ENCODE measurements at regions not wholly inside any gene's neighbourhood (a gene's known extent, or its start where the extent isn't known, plus 50 kb on each side); places are given as distances from the start of the nearest gene placed in this dataset.

DNA sequence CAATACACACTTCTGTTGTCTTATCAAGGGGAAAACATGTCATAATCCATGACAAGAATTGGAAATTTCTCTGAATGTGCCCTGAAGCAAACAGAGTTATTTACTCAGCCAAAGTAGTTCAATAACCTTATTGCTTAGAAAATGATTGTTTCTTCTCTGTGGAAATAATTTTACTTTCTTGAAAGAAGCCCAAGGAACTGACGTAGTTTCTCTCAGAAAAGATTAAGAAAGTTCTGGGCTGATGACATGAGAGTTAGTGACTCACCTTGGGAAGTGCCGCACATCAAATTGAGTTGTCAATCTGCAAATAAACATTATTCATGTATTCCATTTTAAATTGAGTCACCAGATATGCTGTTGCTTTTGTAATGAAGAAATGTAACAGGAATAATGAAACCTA, 418.6 kb upstream of the LRRC4C start:
- Histone ChIP-seq H3K27me3 (no peaks in the 10 kb centered on the region), H3K27ac (no peak overlapping the region), H3K4me3 (no peak overlapping the region), H3K36me3 (no peaks in the 10 kb centered on the region), H3K4me1 (no peaks in the 10 kb centered on the region), H3K9me3 (no peaks in the 10 kb centered on the region)
- TF ChIP-seq POLR2A (IDR thresholded peaks at IDR 0.05) (no peak), EP300 (IDR thresholded peaks at IDR 0.05) (no peak)
- no peak for DNase-seq (ENCODE audit: low spot score in 2 of 2)
- WGBS, result 37% methylated on average over 2 of the region's 2 CpGs

GRCh38 chr11:41879214-41879613, 419.8 kb upstream of the LRRC4C start:
- Histone ChIP-seq H3K9me3 (no peaks in the 10 kb centered on the region), H3K4me1 (no peaks in the 10 kb centered on the region), H3K27ac (no peak overlapping the region), H3K36me3 (no peaks in the 10 kb centered on the region), H3K4me3 (no peak overlapping the region), H3K27me3 (no peaks in the 10 kb centered on the region)
- DNase-seq (ENCODE audit: low spot score in 2 of 2), result no peak
- TF ChIP-seq, protein P1, sequence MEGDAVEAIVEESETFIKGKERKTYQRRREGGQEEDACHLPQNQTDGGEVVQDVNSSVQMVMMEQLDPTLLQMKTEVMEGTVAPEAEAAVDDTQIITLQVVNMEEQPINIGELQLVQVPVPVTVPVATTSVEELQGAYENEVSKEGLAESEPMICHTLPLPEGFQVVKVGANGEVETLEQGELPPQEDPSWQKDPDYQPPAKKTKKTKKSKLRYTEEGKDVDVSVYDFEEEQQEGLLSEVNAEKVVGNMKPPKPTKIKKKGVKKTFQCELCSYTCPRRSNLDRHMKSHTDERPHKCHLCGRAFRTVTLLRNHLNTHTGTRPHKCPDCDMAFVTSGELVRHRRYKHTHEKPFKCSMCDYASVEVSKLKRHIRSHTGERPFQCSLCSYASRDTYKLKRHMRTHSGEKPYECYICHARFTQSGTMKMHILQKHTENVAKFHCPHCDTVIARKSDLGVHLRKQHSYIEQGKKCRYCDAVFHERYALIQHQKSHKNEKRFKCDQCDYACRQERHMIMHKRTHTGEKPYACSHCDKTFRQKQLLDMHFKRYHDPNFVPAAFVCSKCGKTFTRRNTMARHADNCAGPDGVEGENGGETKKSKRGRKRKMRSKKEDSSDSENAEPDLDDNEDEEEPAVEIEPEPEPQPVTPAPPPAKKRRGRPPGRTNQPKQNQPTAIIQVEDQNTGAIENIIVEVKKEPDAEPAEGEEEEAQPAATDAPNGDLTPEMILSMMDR (IDR thresholded peaks at IDR 0.05), result no peak
- no peak for TF ChIP-seq POLR2AphosphoS5 (IDR thresholded peaks at IDR 0.05)
- TF ChIP-seq EP300 (IDR thresholded peaks at IDR 0.05), result no peak
- no peak for TF ChIP-seq POLR2A (IDR thresholded peaks at IDR 0.05)

DNA sequence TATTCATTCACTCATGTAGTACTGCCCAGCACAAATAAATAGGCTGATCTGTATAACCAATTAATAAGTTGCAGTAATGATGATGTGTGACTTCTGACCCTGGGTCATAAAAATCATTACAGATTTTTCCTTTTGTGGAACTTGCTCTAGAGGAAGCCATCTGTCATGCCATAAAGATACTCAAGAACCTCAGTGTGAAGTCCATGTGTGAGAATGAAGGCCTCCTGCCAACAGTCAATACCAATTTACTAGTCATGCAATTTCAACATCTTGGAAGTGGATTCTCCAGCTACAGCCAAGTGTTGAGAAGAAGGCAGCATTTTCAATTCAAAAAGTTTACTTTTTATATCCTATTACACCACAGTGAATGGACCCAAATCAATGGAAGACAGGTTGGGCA, 435.6 kb upstream of the LRRC4C start:
- H3K4me1 ChIP-seq, result no peaks in the 10 kb centered on the region
- DNase-seq (ENCODE audit: low spot score in 2 of 2), result no peak
- no peak overlapping the region for H3K27ac ChIP-seq
- H3K36me3 ChIP-seq, result no peaks in the 10 kb centered on the region
- TF ChIP-seq POLR2AphosphoS5 (IDR thresholded peaks at IDR 0.05) (no peak), POLR2A (IDR thresholded peaks at IDR 0.05) (no peak), EP300 (IDR thresholded peaks at IDR 0.05) (no peak)
- TF ChIP-seq, protein P1 (IDR thresholded peaks at IDR 0.05), result no peak
- H3K27me3 ChIP-seq, result no peaks in the 10 kb centered on the region
- H3K4me3 ChIP-seq, result no peak overlapping the region
- H3K9me3 ChIP-seq, result no peaks in the 10 kb centered on the region

DNA sequence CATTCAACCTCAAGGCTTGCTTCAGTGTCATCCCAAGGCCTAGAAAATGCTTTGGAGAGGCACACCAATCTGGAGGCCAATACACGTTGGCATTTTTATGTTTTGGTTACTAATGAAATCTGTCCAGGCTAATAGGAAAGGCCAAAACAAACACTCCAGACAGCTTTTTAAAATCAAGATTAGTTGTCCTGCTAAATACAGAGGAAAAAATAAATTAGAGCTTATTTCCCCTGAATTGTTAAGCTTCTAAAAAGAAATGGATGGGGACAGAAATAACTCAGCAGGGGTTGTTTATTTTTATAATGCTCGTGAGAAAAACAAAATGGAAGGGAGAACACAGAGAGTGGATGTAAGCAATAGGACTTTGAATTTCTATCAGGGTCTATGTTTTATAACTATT, 438.5 kb upstream of the LRRC4C start:
- Histone ChIP-seq H3K27me3 (no peaks in the 10 kb centered on the region), H3K27ac (no peak overlapping the region), H3K4me1 (no peaks in the 10 kb centered on the region), H3K36me3 (no peaks in the 10 kb centered on the region), H3K4me3 (no peak overlapping the region), H3K9me3 (no peaks in the 10 kb centered on the region)
- WGBS, result 50% methylated on average over 2 of the region's 2 CpGs
- no peak for DNase-seq (ENCODE audit: low spot score in 2 of 2)
- TF ChIP-seq, protein P1 (IDR thresholded peaks at IDR 0.05), result no peak
- TF ChIP-seq POLR2AphosphoS5 (IDR thresholded peaks at IDR 0.05) (no peak), EP300 (IDR thresholded peaks at IDR 0.05) (no peak), POLR2A (IDR thresholded peaks at IDR 0.05) (no peak)

- H3K27me3 ChIP-seq, result no peaks in the 10 kb centered on the region
- H3K4me3 ChIP-seq, result no peak overlapping the region
- DNase-seq (ENCODE audit: low spot score in 2 of 2), result no peak
- TF ChIP-seq, protein P1 (IDR thresholded peaks at IDR 0.05), result no peak
- no peak for TF ChIP-seq EP300 (IDR thresholded peaks at IDR 0.05)
- no peak for TF ChIP-seq POLR2AphosphoS5 (IDR thresholded peaks at IDR 0.05)
- no peak for TF ChIP-seq POLR2A (IDR thresholded peaks at IDR 0.05)
- peaks cover 13% of the 10 kb centered on the region for H3K9me3 ChIP-seq
- 68% methylated on average over 3 of the region's 5 CpGs for WGBS
- no peaks in the 10 kb centered on the region for H3K4me1 ChIP-seq
- H3K27ac ChIP-seq, result no peak overlapping the region
- no peaks in the 10 kb centered on the region for H3K36me3 ChIP-seq
Measured at GRCh38 chr11:41917900-41918299, 458.4 kb upstream of the LRRC4C start.

DNA sequence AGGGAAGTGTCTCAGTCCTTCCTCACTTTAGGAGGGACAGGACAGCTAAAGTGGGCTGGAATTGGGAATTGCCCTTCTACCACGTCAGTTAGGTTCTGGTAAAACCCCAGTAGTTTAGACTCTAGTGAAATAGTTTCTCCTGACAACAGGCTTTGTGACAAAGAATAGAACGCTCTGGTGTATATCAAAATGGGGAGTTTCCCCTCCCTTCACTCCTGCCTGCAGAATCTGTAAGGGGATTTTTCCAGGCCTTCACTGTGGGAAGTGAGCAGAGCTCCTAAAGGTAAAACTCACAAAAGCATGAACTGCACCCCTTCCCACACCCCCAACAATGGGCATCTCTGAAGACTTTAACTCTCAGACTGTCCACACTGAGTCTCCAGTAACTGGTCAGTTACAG, 460.9 kb upstream of the LRRC4C start:
- Histone ChIP-seq H3K9me3 (peaks cover 8% of the 10 kb centered on the region), H3K27me3 (no peaks in the 10 kb centered on the region), H3K4me1 (no peaks in the 10 kb centered on the region), H3K27ac (no peak overlapping the region), H3K36me3 (no peaks in the 10 kb centered on the region), H3K4me3 (no peak overlapping the region)
- TF ChIP-seq EP300 (IDR thresholded peaks at IDR 0.05) (no peak), POLR2AphosphoS5 (IDR thresholded peaks at IDR 0.05) (no peak), POLR2A (IDR thresholded peaks at IDR 0.05) (no peak)
- no peak for DNase-seq (ENCODE audit: low spot score in 2 of 2)
- 43% methylated on average over 2 of the region's 2 CpGs for WGBS

Data from suprapubic skin (tissue), 4 donors.